HG02970 (cell line): ENCODE measurements at regions not wholly inside any gene's neighbourhood (a gene's known extent, or its start where the extent isn't known, plus 50 kb on each side); places are given as distances from the start of the nearest gene placed in this dataset.
"Not testable (repeated sequence)": the region's sequence is repeated elsewhere in the genome, so short reads cannot be mapped to it uniquely, and the experiment has no call there.

Experiments
- ATAC-seq: cut with Tn5 transposase; IDR thresholded peaks from one replicate; pipeline ENCODE4 v1.9.1; 2021; ENCODE audit warnings: mild to moderate bottlenecking, moderate library complexity, moderate number of reproducible peaks; ENCODE audit not compliant: unreplicated experiment, low FRiP score

GRCh38 chr1:118828038-118828437, 160.1 kb downstream of the TBX15 start:
- no peak for ATAC-seq

- no peak for ATAC-seq
Measured at GRCh38 chr1:118827636-118828035, 160.5 kb downstream of the TBX15 start.

- ATAC-seq: no peak
Measured at GRCh38 chr1:118827207-118827606, 160.9 kb downstream of the TBX15 start.

GRCh38 chr1:118826669-118827068, 161.5 kb downstream of the TBX15 start:
- ATAC-seq: no peak

GRCh38 chr1:118825619-118826018, 162.5 kb downstream of the TBX15 start:
- ATAC-seq: no peak

GRCh38 chr1:118821801-118822200, 166.3 kb downstream of the TBX15 start:
- ATAC-seq: no peak

GRCh38 chr1:118820864-118821263, 167.3 kb downstream of the TBX15 start:
- no peak for ATAC-seq

- no peak for ATAC-seq
Measured at GRCh38 chr1:118815909-118816308, 172.2 kb downstream of the TBX15 start.

- no peak for ATAC-seq
Measured at GRCh38 chr1:118812555-118812954, 175.6 kb downstream of the TBX15 start.

GRCh38 chr1:118811156-118811555, 177.0 kb downstream of the TBX15 start:
- no peak for ATAC-seq

- no peak for ATAC-seq
Measured at GRCh38 chr1:118809586-118809985, 178.6 kb downstream of the TBX15 start.

- not testable (repeated sequence) for ATAC-seq
Measured at GRCh38 chr1:118803128-118803527, 185.0 kb downstream of the TBX15 start.

GRCh38 chr1:118791094-118791691, 196.9 kb downstream of the TBX15 start:
- no peak for ATAC-seq

- no peak for ATAC-seq
Measured at GRCh38 chr1:118788463-118788862, 199.7 kb downstream of the TBX15 start.

- ATAC-seq: no peak
Measured at GRCh38 chr1:118786454-118787155, 201.5 kb downstream of the TBX15 start.

- ATAC-seq: no peak
Measured at GRCh38 chr1:118785246-118785645, 202.9 kb downstream of the TBX15 start.

- ATAC-seq: no peak
Measured at GRCh38 chr1:118783095-118783758, 204.9 kb downstream of the TBX15 start.

GRCh38 chr1:118773656-118774055, 214.5 kb downstream of the TBX15 start:
- no peak for ATAC-seq

- ATAC-seq: no peak
Measured at GRCh38 chr1:118767971-118768370, 220.2 kb downstream of the TBX15 start.

- no peak for ATAC-seq
Measured at GRCh38 chr1:118753976-118754375, 234.2 kb downstream of the TBX15 start.

GRCh38 chr1:118751166-118751565, 237.0 kb downstream of the TBX15 start:
- ATAC-seq: no peak

- ATAC-seq: no peak
Measured at GRCh38 chr1:118744420-118744819, 243.7 kb downstream of the TBX15 start.
